ENCODE measurements at regions not wholly inside any gene's neighbourhood (a gene's known extent, or its start where the extent isn't known, plus 50 kb on each side); places are given as distances from the start of the nearest gene placed in this dataset.

- no peak for TF ChIP-seq CTCF (IDR thresholded peaks at IDR 0.05; ENCODE audit: low read depth, low read length, missing control alignments)
- no peak overlapping the region for H3K4me3 ChIP-seq (replicated peaks; ENCODE audit: low read depth, low read length)
- peak; percentile 93 for DNase-seq (ENCODE audit: extremely low read depth, low read depth)
Measured at GRCh38 chr9:95822583-95823431, 52.7 kb upstream of the ERCC6L2 start.

- no peak overlapping the region for H3K4me3 ChIP-seq (replicated peaks; ENCODE audit: low read depth, low read length)
- DNase-seq (ENCODE audit: extremely low read depth, low read depth): no peak
- no peak for TF ChIP-seq CTCF (IDR thresholded peaks at IDR 0.05; ENCODE audit: low read depth, low read length, missing control alignments)
Measured at GRCh38 chr9:95822015-95822414, 53.5 kb upstream of the ERCC6L2 start.

GRCh38 chr9:95820074-95820473 lies 55.4 kb upstream of the ERCC6L2 start:
- no peak overlapping the region for H3K4me3 ChIP-seq (replicated peaks; ENCODE audit: low read depth, low read length)
- no peak for TF ChIP-seq CTCF (IDR thresholded peaks at IDR 0.05; ENCODE audit: low read depth, low read length, missing control alignments)
- DNase-seq (ENCODE audit: extremely low read depth, low read depth): peak; percentile 63

- DNase-seq (ENCODE audit: extremely low read depth, low read depth): no peak
- TF ChIP-seq CTCF (IDR thresholded peaks at IDR 0.05; ENCODE audit: low read depth, low read length, missing control alignments): no peak
- no peak overlapping the region for H3K4me3 ChIP-seq (replicated peaks; ENCODE audit: low read depth, low read length)
Measured at GRCh38 chr9:95819636-95820035, 55.9 kb upstream of the ERCC6L2 start.

GRCh38 chr9:95817205-95817604 lies 58.3 kb upstream of the ERCC6L2 start:
- H3K4me3 ChIP-seq (replicated peaks; ENCODE audit: low read depth, low read length): no peak overlapping the region
- no peak for TF ChIP-seq CTCF (IDR thresholded peaks at IDR 0.05; ENCODE audit: low read depth, low read length, missing control alignments)
- DNase-seq (ENCODE audit: extremely low read depth, low read depth): no peak

GRCh38 chr9:95816716-95817115 lies 58.8 kb upstream of the ERCC6L2 start:
- H3K4me3 ChIP-seq (replicated peaks; ENCODE audit: low read depth, low read length): no peak overlapping the region
- DNase-seq (ENCODE audit: extremely low read depth, low read depth): no peak
- no peak for TF ChIP-seq CTCF (IDR thresholded peaks at IDR 0.05; ENCODE audit: low read depth, low read length, missing control alignments)

Measured in HFF-Myc (cell line).